ENCODE measurements at regions not wholly inside any gene's neighbourhood (a gene's known extent, or its start where the extent isn't known, plus 50 kb on each side); places are given as distances from the start of the nearest gene placed in this dataset.
"Not testable (repeated sequence)": the region's sequence is repeated elsewhere in the genome, so short reads cannot be mapped to it uniquely, and the experiment has no call there.

DNA sequence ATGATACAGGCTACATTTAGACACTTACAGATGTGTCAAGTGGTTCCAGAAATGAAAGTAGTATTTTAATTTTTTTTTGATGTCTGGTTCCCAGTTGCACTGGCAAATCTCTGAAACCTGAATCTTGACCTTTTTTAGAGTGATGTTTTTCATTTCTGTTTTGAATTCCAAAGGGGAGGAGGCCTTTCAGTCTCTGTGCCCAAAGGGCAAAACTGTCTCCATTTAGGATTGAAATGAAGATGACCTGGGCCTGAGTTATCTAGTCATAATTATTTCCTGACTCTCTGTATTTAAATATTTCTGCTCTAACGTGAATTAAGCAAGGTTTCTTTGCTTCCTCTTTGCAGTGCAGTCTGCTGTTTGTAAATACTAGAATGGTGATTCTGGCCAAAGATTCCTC is 252.9 kb upstream of the ZFP64 start:
- H3K27ac Mint-ChIP-seq = no peak overlapping the region
- ATAC-seq = no peak
- DNase-seq = no peak
- H3K27me3 Mint-ChIP-seq = no peaks in the 10 kb centered on the region
- H3K9me3 Mint-ChIP-seq = no peaks in the 10 kb centered on the region
- no peaks in the 10 kb centered on the region for H3K4me1 Mint-ChIP-seq
- H3K4me3 Mint-ChIP-seq = no peak overlapping the region

- no peaks in the 10 kb centered on the region for H3K4me1 Mint-ChIP-seq
- H3K4me3 Mint-ChIP-seq = no peak overlapping the region
- no peaks in the 10 kb centered on the region for H3K9me3 Mint-ChIP-seq
- H3K27me3 Mint-ChIP-seq = no peaks in the 10 kb centered on the region
- H3K27ac Mint-ChIP-seq = no peak overlapping the region
- ATAC-seq (no peak), DNase-seq (no peak)
Observed at GRCh38 chr20:52443874-52444273, 252.3 kb upstream of the ZFP64 start.

- H3K4me3 Mint-ChIP-seq = no peak overlapping the region
- H3K27me3 Mint-ChIP-seq = no peaks in the 10 kb centered on the region
- no peaks in the 10 kb centered on the region for H3K9me3 Mint-ChIP-seq
- H3K4me1 Mint-ChIP-seq = no peaks in the 10 kb centered on the region
- H3K27ac Mint-ChIP-seq = no peak overlapping the region
- no peak for DNase-seq
- ATAC-seq = no peak
Observed at GRCh38 chr20:52441710-52442109, 250.1 kb upstream of the ZFP64 start.

- H3K4me3 Mint-ChIP-seq = no peak overlapping the region
- no peaks in the 10 kb centered on the region for H3K27me3 Mint-ChIP-seq
- no peaks in the 10 kb centered on the region for H3K9me3 Mint-ChIP-seq
- ATAC-seq (no peak), DNase-seq (no peak)
- H3K27ac Mint-ChIP-seq = no peak overlapping the region
- no peaks in the 10 kb centered on the region for H3K4me1 Mint-ChIP-seq
Observed at GRCh38 chr20:52439375-52439774, 247.8 kb upstream of the ZFP64 start.

DNA sequence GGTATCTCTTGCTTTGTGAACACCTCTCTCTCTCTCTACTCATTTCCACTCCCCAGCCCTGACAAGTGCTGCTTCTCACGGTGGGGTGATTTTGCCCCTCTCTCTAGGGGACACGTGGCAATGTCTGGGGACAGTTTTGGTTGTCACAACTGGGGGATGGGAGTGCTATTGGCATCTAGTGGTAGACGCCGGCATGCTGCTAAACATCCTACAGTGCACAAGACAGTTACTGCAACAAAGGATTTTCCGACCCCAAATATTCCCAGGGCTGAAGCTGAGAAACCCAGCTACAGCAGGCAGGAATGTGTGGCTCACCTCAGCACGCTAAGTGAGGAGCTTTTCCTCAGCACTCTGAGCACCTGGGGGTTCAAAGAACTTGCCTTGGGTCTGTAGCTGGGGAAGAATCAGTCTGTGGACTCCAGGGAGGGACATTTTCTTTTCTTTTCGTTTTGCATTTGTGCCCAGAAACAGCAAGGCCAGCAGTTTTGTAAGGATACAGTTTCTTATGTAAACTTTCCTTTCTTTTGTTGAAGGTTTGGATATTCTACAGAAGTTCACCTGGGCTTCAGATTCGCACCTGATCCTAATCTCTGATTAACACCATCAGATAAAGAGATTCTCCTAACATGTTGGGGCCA is 246.9 kb upstream of the ZFP64 start:
- no peak overlapping the region for H3K4me3 Mint-ChIP-seq
- no peaks in the 10 kb centered on the region for H3K27me3 Mint-ChIP-seq
- DNase-seq (no peak), ATAC-seq (no peak)
- H3K4me1 Mint-ChIP-seq = no peaks in the 10 kb centered on the region
- H3K9me3 Mint-ChIP-seq = no peaks in the 10 kb centered on the region
- no peak overlapping the region for H3K27ac Mint-ChIP-seq

DNA sequence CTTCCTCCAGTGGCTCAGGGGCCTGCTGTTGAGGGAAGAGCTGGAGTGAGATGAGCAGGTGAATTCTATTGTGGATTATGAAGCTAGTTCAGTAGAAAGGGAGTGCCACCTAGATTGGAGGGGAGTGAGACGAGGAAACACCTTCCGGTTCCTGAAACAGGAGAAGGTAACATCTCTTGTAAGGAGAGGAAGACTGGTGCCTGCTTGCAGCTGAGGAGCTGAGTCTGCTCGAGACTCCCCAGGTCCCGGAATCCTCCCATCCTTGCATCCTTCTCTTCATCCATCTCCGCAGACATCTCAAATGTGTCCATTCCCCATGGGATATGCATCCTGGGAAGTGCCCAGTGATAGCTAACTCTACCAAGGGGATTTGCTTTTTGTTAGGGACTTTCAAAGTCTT is 242.9 kb upstream of the ZFP64 start:
- Mint-ChIP-seq H3K9me3 (peaks cover 1 to 23% of the 10 kb centered on the region in 2 donors), H3K27ac (no peak overlapping the region), H3K4me1 (no peaks in the 10 kb centered on the region), H3K27me3 (no peaks in the 10 kb centered on the region), H3K4me3 (no peak overlapping the region)
- no peak for DNase-seq
- no peak for ATAC-seq

DNA sequence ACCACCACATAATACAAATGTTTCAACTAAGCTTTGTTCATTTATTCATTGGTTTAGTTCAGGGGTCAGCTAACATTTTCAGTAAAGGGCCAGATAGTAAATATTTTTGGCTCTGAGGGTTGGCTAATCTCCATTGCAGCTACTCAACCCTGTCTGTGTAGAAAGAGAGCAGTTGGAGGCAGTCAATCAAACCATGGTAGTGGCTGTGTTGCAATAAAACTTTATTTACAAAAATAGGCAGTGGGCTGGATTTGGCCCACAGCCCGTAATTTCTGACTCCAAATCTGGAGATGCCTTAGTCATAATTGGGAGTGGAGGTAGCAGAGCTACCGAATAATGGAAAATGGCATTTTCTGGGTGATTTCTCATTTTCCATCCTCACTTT is 242.5 kb upstream of the ZFP64 start:
- H3K4me1 Mint-ChIP-seq = no peaks in the 10 kb centered on the region
- ATAC-seq = no peak
- no peak for DNase-seq

DNA sequence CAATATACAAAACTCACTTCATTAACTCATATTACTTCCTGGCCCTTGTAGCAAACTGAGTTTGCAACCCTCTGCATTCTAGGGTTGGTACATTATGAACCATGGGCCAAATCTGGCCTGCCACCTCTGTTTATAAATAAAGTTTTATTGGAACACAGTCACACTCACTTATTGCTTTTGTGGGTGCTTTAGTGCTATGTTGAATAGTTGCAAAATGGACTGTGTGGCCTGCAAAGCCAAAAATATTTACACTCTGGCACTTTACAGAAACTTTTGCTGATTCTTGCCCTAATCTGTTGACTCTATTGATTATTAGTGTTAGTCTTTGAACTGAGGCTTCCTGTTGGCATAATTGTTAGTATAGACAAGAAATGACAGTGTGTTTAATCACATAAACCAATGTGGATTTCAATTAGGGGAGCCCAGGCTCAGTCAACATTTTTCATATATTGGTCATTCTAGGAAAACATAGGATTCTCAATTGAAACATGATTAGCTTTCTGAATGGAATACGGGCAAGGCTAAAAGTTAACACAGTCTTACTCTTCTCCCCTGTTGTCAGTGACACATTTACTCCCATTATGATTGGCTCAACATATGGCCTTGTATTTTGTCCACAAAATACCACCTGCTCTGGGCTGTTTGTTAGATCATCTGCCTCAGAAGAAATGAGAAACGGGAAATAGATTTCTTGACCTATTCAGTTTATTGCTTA is 241.9 kb upstream of the ZFP64 start:
- no peak for ATAC-seq
- no peak for DNase-seq
- Mint-ChIP-seq H3K4me3 (no peak overlapping the region), H3K9me3 (peaks cover 5 to 32% of the 10 kb centered on the region in 2 donors), H3K4me1 (no peaks in the 10 kb centered on the region), H3K27ac (peak overlapping the region in 1 of 2 donors; percentile 16), H3K27me3 (no peaks in the 10 kb centered on the region)

More for the DNA sequence above, 242.5 kb upstream of the ZFP64 start:
- Mint-ChIP-seq H3K4me3 (no peak overlapping the region), H3K27ac (peak overlapping the region in 1 of 2 donors; percentile 16), H3K27me3 (no peaks in the 10 kb centered on the region), H3K9me3 (peaks cover 5 to 27% of the 10 kb centered on the region in 2 donors)

- Mint-ChIP-seq H3K4me3 (no peak overlapping the region), H3K4me1 (no peaks in the 10 kb centered on the region), H3K27me3 (no peaks in the 10 kb centered on the region), H3K27ac (no peak overlapping the region), H3K9me3 (peaks cover 5 to 32% of the 10 kb centered on the region in 2 donors)
- no peak for ATAC-seq
- DNase-seq = no peak
Observed at GRCh38 chr20:52432740-52433139, 241.2 kb upstream of the ZFP64 start.

DNA sequence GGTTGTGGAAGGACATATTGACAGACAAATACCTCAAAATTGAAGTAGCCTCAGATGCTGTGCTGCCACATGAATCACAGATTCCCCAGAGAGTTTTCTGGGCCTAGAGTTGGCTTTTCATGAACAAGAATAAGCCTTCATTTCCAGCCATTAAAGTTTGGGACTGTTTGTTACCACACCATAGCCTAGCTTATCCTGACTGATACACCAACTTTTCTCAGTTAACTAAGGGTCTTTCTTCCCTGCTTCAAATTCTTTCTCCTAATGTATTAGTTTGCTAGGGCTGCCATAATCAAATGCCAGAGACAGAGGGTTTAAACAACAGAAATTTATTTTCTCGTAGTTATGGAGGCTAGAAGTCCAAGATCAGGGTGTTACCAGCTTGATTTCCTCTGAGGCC is 237.4 kb upstream of the ZFP64 start:
- Mint-ChIP-seq H3K4me1 (no peaks in the 10 kb centered on the region), H3K27ac (no peak overlapping the region), H3K9me3 (peaks cover 6 to 37% of the 10 kb centered on the region in 2 donors), H3K27me3 (no peaks in the 10 kb centered on the region), H3K4me3 (no peak overlapping the region)
- DNase-seq (no peak), ATAC-seq (no peak)

GRCh38 chr20:52427960-52428359 is 236.4 kb upstream of the ZFP64 start:
- Mint-ChIP-seq H3K27me3 (no peaks in the 10 kb centered on the region), H3K27ac (no peak overlapping the region), H3K4me3 (no peak overlapping the region), H3K9me3 (peaks cover 10 to 46% of the 10 kb centered on the region in 2 donors), H3K4me1 (no peaks in the 10 kb centered on the region)
- ATAC-seq = no peak
- DNase-seq = no peak

DNA sequence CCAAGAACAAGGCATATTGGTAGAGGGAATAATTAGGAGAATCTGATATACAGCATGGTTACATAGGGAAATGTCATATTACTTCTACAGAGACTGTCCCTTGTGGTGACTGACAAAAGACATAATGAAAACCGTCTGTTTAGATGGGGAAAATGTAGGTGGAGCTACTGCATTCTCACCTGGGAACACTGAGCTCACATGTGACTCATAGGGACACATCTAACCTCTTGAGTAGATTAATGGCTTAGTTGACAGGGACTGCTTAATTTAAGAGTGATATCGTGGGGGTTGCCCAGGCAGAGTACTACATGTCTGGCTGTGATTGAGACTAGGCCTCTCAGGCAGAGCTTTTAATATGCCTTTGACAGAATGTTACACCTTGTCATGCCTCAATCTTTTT is 235.3 kb upstream of the ZFP64 start:
- no peak overlapping the region for H3K4me3 Mint-ChIP-seq

GRCh38 chr20:52425701-52426100 is 234.1 kb upstream of the ZFP64 start:
- Mint-ChIP-seq H3K4me1 (no peaks in the 10 kb centered on the region), H3K9me3 (peaks cover 10 to 32% of the 10 kb centered on the region in 2 donors), H3K4me3 (no peak overlapping the region), H3K27me3 (no peaks in the 10 kb centered on the region), H3K27ac (no peak overlapping the region)
- ATAC-seq (no peak), DNase-seq (no peak)

More for the DNA sequence above, 235.3 kb upstream of the ZFP64 start:
- H3K27ac Mint-ChIP-seq = no peak overlapping the region
- H3K27me3 Mint-ChIP-seq = no peaks in the 10 kb centered on the region
- DNase-seq = no peak
- H3K9me3 Mint-ChIP-seq = peaks cover 10 to 42% of the 10 kb centered on the region in 2 donors
- H3K4me1 Mint-ChIP-seq = no peaks in the 10 kb centered on the region
- ATAC-seq = no peak

DNA sequence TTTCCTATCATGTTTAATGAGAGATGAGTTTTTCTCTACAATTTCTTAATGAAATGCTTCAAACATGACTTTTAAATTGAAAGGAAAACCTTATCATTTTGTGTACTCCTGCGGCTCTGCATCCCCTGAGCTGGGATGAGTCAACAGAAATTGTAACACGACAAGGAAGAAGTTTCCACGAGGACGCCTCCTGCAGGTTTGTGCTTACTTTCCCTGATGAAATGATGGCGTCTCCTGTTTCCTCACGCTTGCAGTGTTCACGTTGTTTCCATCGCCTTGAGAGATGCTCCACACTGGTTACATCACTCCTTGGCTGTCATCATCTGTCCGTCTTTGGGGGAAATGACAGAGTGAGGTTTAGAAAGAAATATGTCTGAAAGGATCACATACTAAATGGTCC is 233.7 kb upstream of the ZFP64 start:
- ATAC-seq (no peak), DNase-seq (no peak)
- Mint-ChIP-seq H3K4me3 (no peak overlapping the region), H3K4me1 (no peaks in the 10 kb centered on the region), H3K27me3 (no peaks in the 10 kb centered on the region), H3K9me3 (peaks cover 10 to 33% of the 10 kb centered on the region in 2 donors), H3K27ac (no peak overlapping the region)

- peaks cover 8 to 33% of the 10 kb centered on the region in 2 donors for H3K9me3 Mint-ChIP-seq
- not testable (repeated sequence) for H3K4me3 Mint-ChIP-seq, H3K27me3 Mint-ChIP-seq, ATAC-seq, DNase-seq, H3K27ac Mint-ChIP-seq, H3K4me1 Mint-ChIP-seq
Observed at GRCh38 chr20:52424357-52424942, 232.9 kb upstream of the ZFP64 start.

DNA sequence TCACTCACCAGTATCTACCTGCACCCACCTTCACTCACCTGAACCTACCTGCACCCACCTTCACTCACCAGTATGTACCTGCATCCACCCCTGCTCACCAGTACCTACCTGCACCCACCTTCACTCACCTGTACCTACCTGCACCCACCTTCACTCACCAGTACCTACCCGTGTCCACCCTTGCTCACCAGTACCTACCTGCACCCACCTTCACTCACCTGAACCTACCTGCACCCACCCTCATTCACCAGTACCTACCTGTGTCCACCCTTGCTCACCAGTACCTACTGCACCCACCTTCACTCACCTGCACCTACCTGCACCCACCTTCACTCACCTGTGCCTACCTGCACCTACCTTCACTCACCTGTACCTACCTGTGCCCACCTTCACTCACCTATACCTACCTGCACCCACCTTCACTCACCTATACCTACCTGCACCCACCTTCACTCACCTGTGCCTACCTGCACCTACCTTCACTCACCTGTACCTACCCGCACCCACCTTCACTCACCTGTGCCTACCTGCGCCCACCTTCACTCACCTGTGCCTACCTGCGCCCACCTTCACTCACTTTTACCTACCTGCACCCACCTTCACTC is 232.1 kb upstream of the ZFP64 start:
- DNase-seq, H3K27me3 Mint-ChIP-seq, ATAC-seq, H3K4me3 Mint-ChIP-seq, H3K4me1 Mint-ChIP-seq: not testable (repeated sequence)
- Mint-ChIP-seq H3K27ac (peak overlapping the region in 1 of 2 donors; percentile 78), H3K9me3 (peaks cover 5 to 33% of the 10 kb centered on the region in 2 donors)
